Stimulated activated CD4-positive, alpha-beta T cell treated with anti-CD3 and anti-CD28 coated beads, TNF-alpha, amount 100 ng/mL, for 48 hours (primary cell): ENCODE measurements at regions not wholly inside any gene's neighbourhood (a gene's known extent, or its start where the extent isn't known, plus 50 kb on each side); places are given as distances from the start of the nearest gene placed in this dataset.
"Not testable (repeated sequence)": the region's sequence is repeated elsewhere in the genome, so short reads cannot be mapped to it uniquely, and the experiment has no call there.

Experiments
- DNase-seq, 3 donors: peaks; one replicate each; pipeline ENCODE4 v3.0.0-alpha.2; 2020; ENCODE audit warnings: low read depth in 3 of 3

DNA sequence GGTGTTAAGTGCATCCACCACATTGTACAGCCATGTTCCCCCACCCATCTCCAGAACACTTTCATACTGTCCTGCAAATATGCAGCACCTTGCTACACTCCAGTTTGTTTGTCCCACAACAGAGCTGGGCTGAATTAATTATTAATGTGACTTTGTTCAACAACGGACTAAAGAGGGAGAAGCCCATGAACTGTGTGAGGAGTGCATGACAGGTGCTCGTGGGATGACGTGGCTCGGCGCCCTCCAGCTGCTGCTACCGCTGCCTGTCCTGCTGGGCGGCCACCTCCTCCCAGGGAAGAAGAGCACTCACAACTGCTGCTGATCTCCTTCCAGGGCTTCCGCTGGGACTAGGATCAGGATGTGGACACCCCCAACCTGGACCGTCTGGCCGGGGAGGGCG lies 111.2 kb upstream of the DEFB108B start:
- not testable (repeated sequence) for DNase-seq

DNA sequence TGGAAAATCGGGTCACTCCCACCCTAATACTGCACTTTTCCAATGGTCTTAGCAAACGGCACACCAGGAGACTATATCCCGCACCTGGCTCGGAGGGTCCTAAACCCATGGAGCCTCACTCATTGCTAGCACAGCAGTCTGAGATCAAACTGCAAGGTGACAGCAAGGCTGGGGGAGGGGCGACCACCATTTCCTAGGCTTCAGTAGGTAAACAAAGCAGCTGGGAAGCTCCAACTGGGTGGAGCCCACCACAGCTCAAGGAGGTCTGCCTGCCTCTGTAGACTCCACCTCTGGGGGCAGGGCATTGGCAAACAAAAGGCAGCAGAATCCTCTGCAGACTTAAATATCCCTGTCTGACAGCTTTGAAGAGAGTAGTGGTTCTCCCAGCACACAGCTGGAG lies 109.0 kb upstream of the DEFB108B start:
- DNase-seq = not testable (repeated sequence)

DNA sequence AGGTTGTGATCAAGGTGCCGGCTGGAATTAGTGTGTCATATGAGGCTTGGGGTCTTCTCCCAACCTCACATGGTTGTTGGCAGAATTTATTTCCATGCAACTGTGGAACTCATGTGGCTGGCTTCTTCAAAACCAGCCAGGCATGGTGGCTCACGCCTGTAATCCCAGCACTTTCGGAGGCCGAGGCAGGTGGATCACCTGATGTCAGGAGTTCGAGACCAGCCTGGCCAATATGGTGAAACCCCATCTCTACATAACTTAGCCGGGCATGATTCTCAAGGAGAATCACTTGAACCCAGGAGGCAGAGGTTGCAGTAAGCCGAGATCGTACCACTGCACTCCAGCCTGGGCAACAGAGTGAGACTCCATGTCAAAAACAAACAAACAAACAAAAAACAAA lies 102.3 kb upstream of the DEFB108B start:
- not testable (repeated sequence) for DNase-seq

DNA sequence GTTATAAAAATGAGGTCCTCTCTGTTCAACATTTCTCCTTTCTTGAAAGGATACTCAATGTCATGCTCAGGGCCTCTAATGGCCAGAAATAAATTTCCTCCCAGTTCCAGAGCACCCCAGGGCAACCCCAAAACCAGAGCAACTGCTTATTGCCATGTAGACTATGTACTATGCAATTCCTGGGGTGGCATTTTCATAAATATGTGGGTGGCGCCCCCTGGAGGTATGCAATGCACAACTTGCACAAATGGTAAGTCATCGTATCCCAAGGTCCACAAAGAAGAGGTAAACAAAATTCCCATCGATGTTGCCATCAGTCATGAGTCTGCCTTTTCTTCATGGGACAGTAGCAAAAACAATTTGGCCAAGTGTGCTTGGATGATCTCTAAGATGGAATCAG lies 98.6 kb upstream of the DEFB108B start:
- DNase-seq = not testable (repeated sequence)

DNA sequence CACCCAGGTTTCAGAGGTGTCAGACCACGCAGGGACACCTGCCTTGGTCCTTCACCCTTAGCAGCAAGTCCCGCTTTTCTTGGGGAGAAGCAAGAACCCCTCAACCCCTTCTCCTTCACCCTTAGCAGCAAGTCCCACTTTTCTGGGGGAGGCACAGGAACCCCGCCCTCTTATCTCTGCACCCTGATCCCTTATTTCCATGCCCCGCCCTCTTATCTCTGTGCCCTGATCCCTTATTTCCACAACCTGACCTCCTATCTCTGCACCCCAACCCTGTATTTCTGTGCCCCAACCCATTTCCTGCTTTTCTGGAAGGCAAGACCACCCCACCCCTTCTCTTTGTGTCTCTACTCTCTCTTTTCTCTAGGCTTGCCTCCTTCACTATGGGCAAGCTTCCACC lies 94.7 kb upstream of the DEFB108B start:
- DNase-seq = not testable (repeated sequence)

DNA sequence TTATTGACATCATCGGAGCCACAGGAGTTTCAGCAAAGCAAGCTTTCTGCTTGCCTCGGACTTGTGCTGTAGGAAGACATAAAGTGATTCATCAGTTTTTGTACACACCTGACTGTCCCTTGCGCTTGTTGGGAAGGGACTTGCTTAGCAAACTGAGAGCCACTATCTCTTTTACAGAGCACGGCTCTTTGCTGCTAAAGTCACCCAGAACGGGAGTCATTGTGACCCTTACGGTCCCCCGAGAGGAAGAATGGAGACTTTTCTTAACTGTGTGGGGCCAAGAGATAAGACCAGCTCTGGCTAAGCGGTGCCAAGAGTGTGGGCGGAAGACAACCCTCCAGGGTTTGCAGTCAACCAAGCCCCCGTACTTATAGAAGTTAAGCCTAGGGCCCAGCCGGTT lies 89.6 kb upstream of the DEFB108B start:
- DNase-seq = not testable (repeated sequence)

DNA sequence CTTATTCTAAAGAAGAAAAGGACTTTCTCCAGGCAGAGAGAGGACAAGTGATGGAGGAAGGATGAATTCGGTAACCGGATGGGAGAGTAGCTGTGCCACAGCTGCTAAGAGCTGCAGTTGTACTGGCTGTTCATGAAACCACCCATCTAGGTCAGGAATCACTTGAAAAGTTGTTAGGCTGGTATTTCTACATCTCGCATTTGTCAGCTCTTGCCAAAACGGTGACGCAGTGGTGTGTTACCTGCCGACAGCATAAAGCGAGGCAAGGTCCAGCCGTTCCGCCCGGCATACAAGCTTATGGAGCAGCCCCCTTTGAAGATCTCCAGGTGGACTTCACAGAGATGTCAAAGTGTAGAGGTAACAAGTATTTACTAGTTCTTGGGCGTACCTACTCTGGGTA lies 87.3 kb upstream of the DEFB108B start:
- DNase-seq = not testable (repeated sequence)

DNA sequence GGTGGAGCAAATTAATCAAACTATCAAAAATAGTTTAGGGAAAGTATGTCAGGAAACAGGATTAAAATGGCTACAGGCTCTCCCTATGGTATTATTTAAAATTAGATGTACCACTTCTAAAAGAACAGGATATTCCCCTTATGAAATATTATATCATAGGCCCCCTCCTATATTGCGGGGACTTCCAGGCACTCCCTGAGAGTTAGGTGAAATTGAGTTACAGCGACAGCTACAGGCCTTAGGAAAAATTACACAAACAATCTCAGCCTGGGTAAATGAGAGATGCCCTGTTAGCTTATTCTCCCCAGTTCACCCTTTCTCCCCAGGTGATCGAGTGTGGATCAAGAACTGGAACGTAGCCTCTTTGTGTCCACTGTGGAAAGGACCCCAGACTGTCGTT lies 86.7 kb upstream of the DEFB108B start:
- DNase-seq = not testable (repeated sequence)

DNA sequence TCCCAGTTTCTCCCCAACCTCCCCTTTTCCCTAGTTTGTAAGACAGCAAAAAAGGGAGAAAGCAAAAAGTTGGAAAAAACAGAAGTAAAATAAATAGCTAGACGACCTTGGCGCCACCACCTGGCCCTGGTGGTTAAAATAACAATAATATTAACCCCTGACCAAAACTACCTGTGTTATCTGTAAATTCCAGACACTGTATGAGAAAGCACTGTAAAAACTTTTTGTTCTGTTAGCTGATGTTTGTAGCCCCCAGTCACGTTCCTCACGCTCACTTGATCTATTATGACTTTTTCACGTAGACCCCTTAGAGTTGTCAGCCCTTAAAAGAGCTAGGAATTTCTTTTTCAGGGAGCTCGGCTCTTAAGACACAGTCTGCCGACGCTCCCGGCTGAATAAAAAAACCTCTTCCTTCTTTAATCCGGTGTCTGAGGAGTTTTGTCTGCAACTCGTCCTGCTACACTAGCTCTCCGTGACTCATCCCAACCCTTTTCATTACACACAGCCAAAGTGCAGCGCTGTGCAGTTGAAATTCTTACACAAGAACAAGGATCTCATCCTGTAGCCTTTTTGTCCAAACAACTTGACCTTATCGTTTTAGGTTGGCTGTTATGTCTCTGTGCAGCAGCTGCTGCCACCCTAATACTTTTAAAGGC lies 83.9 kb upstream of the DEFB108B start:
- DNase-seq = not testable (repeated sequence)

DNA sequence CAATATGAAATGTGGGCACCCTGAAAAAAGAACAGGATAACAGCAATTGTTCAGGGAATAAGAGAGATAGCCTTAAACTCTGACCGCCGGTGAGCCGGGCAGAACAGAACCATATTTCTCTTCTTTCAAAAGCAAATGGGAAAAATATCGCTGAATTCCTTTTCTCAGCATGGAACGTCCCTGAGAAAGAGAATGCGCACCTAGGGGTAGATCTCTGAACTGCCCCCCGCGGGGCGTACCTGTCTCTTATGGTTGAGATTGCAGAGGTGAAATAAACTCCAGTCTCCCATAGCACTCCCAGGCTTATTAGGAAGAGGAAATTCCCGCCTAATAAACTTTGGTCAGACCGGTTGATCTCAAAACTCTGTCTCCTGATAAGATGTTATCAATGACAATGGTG lies 82.1 kb upstream of the DEFB108B start:
- not testable (repeated sequence) for DNase-seq

DNA sequence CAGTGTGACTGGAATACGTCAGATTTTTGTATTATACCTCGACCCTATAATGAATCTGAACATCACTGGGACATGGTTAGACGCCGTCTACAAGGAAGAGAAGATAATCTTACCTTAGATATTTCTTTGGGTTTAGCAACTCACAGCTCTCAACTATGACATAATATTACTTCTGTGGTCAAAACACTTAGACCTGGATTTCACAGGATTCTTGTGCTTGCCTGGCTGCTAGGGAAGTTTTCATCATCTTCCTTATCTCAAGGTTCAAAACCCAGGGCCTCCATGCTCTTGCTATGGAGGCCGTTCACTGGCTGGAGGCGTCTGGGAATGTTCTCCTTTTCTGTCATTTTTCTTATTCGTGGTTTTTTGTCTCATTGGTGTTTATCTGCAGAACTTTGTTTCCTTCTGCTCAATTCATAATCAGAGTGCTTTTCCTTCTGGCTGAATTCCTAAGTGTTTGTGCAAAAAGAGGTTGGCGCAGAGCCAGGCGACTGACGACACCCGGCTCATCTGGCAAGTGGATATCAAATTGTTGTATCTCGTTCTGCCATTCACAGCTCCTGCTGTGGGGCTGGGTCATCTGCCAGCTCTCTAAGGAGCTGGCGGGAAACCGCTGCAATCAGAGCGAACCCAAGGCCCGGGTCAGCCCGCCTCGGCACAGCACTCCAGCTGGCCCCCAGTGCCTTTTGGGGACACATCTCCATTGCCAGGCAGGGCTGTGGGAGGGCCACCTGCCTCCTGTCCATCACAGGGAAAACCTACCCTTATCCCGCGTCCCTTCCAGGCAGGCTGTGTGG lies 68.1 kb upstream of the DEFB108B start:
- DNase-seq = not testable (repeated sequence)

DNA sequence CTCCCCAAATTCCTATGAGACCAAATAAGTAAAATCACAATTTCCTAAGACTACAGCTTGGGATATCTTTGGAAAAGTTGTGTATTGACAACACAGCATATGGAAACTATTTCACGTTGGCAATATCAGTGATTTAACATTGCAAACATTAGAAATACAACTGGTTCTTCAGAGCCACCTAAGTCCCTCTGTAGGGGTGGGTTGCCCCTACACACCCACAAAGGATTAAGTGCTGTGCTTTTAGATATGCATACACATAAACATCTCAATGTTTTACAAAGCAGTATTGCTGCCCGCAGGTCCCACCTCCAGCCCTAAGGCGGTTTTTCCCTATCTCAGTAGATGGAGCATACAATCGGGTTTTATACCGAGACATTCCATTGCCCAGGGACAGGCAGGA lies 66.0 kb upstream of the DEFB108B start:
- DNase-seq = not testable (repeated sequence)

DNA sequence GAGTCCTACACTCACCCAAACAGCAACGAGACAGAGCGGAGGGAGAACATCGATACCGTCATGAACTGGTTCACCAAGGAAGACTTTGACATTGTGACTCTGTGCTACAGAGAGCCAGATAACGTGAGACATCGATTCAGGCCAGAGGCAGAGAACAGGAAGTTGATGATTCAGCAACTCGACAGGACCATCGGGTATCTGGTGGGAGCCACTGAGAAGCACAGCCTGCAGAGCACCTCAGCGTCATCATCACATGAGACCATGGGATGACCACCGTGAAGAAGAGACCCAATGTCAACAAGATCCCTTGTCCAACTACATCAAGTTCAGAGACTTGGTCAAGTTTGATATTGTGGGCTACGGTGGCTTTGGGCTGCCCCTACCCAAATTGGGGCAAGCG lies 60.8 kb upstream of the DEFB108B start:
- not testable (repeated sequence) for DNase-seq

DNA sequence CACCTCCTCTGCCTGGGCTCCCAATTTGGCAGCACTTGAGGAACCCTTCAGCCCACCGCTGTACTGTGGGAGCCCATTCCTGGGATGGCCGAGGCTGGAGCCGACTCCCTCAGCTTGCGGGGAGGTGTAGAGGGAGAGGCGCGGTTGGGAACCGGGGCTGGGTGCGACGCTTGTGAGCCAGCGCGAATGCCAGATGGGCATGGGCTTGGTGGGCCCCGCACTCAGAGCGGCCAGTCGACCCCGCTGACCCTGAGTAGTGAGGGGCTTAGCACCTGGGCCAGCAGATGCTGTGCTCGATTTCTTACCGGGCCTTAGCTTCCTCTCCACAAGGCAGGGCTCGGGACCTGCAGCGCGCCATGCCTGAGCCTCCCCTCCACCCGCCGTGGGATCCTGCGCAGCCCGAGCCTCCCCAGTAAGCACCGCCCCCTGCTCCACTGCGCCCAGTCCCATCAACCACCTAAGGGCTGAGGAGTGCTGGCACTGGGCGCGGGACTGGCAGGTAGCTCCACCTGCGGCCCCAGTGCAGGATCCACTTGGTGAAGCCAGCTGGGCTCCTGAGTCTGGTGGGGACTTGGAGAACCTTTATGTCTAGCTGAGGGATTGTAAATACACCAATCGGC lies 58.3 kb upstream of the DEFB108B start:
- no peak for DNase-seq

DNA sequence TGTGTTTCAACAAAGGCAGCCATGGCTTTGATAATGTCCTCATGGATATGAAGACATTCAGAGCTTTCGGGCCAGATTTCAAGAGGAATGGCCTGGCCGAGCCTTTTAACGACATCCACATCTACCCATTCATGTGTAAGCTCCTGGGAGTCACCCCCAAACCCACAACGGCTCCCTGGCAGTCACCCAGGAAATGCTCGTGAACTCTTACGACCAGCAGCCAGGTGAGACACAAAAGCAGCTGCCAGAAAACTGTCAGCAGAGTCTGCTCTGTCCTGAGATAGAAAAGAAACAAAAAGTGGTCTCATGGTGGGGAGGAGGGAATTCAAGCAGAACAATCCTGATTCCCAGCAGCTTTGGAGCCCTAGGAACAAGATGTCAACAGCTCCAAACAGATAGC lies 52.9 kb upstream of the DEFB108B start:
- DNase-seq = not testable (repeated sequence)

DNA sequence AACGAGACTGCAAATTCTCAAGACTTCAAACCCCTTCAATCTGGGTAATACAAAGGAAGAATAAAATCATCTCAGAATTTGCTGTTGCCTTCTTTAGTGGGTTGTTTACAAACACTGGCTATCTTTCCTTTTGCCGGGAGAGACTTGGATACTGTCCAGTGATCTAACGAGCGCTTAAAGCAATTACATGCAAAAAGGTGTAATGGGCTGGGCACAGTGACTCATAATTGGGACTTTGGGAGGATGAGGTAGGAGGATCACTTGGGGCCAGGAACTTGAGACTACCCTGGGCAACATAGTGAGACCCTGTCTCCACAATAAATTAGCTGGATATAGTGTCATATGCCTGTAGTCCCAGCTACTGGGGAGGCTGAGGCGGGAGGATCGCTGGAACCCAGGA lies 52.2 kb upstream of the DEFB108B start:
- DNase-seq = not testable (repeated sequence)

DNA sequence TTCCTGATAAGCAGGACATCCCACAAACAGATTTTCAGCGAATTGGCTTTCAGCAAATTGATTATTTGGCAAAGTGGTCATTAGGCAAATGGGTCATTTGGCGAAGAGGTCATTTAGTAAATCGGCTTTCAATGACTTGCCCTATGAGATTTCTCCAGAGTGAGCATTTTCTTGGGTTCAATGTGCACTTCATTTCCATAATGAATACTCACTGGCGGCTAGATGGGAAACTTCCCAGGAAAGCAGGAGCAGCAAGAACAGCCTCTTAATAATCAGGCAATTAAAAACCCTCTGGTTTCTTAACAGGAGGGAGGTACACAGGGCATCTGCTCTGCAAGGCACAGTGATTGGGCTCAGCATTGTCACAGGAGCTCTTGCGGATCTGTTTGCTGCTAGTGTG lies 51.5 kb upstream of the DEFB108B start:
- DNase-seq = not testable (repeated sequence)

DNA sequence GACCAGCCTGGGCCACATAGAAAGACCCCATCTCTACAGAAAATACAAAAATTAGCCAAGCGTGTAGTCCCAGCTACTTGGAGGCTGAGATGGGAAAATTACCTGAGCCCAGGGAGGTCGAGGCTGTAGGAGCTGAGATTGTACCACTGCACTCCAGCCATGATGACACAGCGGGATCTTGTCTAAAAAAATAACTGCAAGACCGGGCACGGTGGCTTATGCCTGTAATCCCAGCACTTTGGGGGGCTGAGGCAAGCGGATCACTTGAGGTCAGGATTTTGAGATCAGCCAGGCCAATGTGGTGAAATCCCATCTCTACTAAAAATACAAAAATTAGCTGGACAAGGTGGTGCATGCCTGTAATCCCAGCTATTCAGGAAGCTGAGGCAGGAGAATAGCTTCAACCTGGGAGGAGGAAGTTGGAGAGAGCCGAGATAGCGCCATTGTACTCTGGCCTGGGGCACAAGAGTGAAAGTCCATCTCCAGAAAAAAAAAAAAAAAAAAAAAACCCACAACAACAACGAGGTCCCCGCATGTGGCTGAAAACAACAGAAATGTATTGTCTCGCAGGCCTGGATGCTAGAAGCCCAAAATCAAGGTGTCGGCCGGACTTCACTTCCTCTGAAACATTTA lies 50.7 kb upstream of the DEFB108B start:
- DNase-seq = not testable (repeated sequence)

DNA sequence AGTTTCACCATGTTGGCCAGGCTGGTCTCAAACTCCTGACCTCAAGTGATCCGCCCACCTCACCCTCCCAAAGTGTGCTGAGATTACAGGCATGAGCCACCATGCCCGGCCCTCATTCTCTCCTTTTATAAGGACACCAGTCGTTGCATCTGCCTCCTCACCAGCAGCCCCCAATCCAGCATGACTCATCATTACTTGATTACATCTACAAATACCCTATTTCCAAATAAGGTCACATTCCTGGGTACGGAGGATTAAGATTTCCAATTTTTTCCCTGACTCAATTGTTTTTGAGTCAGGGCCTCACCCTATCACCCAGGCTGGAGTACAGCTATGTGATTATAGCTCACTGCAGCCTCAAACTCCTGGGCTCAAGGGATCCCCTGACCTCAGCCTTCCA lies 49.8 kb upstream of the DEFB108B start:
- DNase-seq = not testable (repeated sequence)
